ENCODE measurements at regions not wholly inside any gene's neighbourhood (a gene's known extent, or its start where the extent isn't known, plus 50 kb on each side); places are given as distances from the start of the nearest gene placed in this dataset.

GRCh38 chr18:73355121-73355520 is 487.3 kb upstream of the NETO1 start:
- Histone ChIP-seq H3K27me3 (ENCODE audit: insufficient read depth, low read length) (no peaks in the 10 kb centered on the region), H3K4me2 (ENCODE audit: low read length) (no peak overlapping the region), H3K9ac (ENCODE audit: low read length) (no peak overlapping the region), H2AFZ (ENCODE audit: low read depth, low read length, poor library complexity, severe bottlenecking) (no peak overlapping the region), H3K27ac (ENCODE audit: low read depth, low read length) (no peak overlapping the region), H3K79me2 (ENCODE audit: insufficient read depth, low read length) (no peaks in the 10 kb centered on the region), H3K9me3 (ENCODE audit: control insufficient read depth in 1 of 2, insufficient read depth in 1 of 2, low read depth in 1 of 2, low read length in 2 of 2) (peaks cover 3 to 34% of the 10 kb centered on the region in 2 experiments; a peak in 2 of 4 replicates), H4K20me1 (ENCODE audit: insufficient read depth) (no peaks in the 10 kb centered on the region), H3K9me2 (ENCODE audit: insufficient read depth) (no peaks in the 10 kb centered on the region), H3K4me1 (ENCODE audit: control insufficient read depth in 1 of 2, insufficient read depth in 2 of 2, low read length in 2 of 2) (no peaks in the 10 kb centered on the region), H3K4me3 (replicated peaks in 1 of 2; ENCODE audit: low read depth in 1 of 2, low read length in 2 of 2) (no peak overlapping the region), H3K36me3 (ENCODE audit: control insufficient read depth in 1 of 2, insufficient read depth in 2 of 2, low read length in 2 of 2) (no peaks in the 10 kb centered on the region)
- ChIA-PET CTCF (no interaction called here), RAD21 (ENCODE audit: low non-redundant PET in 1 of 2, low total read pairs in 2 of 2, uncharacterized antibody in 2 of 2, unreplicated experiment in 2 of 2) (no interaction called here), POLR2A (no interaction called here)
- no peak for DNase-seq (ENCODE audit: low read depth, low spot score)
- no peak for TF ChIP-seq CEBPB (IDR thresholded peaks at IDR 0.05; ENCODE audit: low read depth)
- no peak for TF ChIP-seq POLR2A (IDR thresholded peaks at IDR 0.05; ENCODE audit: borderline replicate concordance, extremely low read depth, insufficient read depth, insufficient read length)
- TF ChIP-seq FOSL1 (IDR thresholded peaks at IDR 0.05; ENCODE audit: low read depth) = no peak
- no peak for TF ChIP-seq MAX (IDR thresholded peaks at IDR 0.05)
- TF ChIP-seq POLR2AphosphoS5 (IDR thresholded peaks at IDR 0.05; ENCODE audit: low read depth, low read length) = no peak
- no peak for TF ChIP-seq TCF7L2 (IDR thresholded peaks at IDR 0.05; ENCODE audit: borderline replicate concordance, extremely low read depth, insufficient read depth, insufficient read length)
- no peak for TF ChIP-seq EZH2phosphoT487 (IDR thresholded peaks at IDR 0.05; ENCODE audit: borderline replicate concordance)
- no peak for TF ChIP-seq YY1 (IDR thresholded peaks at IDR 0.05; ENCODE audit: extremely low read depth, insufficient replicate concordance, low read depth, low read length)
- no peak for TF ChIP-seq CTCF (IDR thresholded peaks at IDR 0.05 in 2 of 3, conservative IDR thresholded peaks at IDR 0.05 in 1 of 3; ENCODE audit: borderline replicate concordance in 1 of 3, insufficient read depth in 1 of 3, low read depth in 2 of 3, low read length in 2 of 3)
- no peak for TF ChIP-seq ZFX (IDR thresholded peaks at IDR 0.05)
- no peak for TF ChIP-seq RAD21 (IDR thresholded peaks at IDR 0.05; ENCODE audit: low read depth)
- TF ChIP-seq REST (IDR thresholded peaks at IDR 0.05; ENCODE audit: low read depth) = no peak
- BruUV-seq (replicated peaks) = no TSS peak
- intact Hi-C loops (cut with micrococcal nuclease) = no loop called here
- ATAC-seq = no peak
